ENCODE measurements at regions not wholly inside any gene's neighbourhood (a gene's known extent, or its start where the extent isn't known, plus 50 kb on each side); places are given as distances from the start of the nearest gene placed in this dataset.

- no peak for DNase-seq
These were observed 180.5 kb upstream of the PMEPA1 start for GRCh38 chr20:57890202-57890800.

- no peak for DNase-seq
These were observed 178.8 kb upstream of the PMEPA1 start for GRCh38 chr20:57888591-57888990.

GRCh38 chr20:57884956-57885355, 175.1 kb upstream of the PMEPA1 start:
- DNase-seq = no peak

GRCh38 chr20:57883761-57884160, 173.9 kb upstream of the PMEPA1 start:
- no peak for DNase-seq

- DNase-seq = no peak
These were observed 173.4 kb upstream of the PMEPA1 start for GRCh38 chr20:57883224-57883623.

GRCh38 chr20:57882451-57883161, 172.8 kb upstream of the PMEPA1 start:
- DNase-seq = no peak

GRCh38 chr20:57881466-57882385, 171.9 kb upstream of the PMEPA1 start:
- no peak for DNase-seq

GRCh38 chr20:57880571-57880892, 170.7 kb upstream of the PMEPA1 start:
- DNase-seq = no peak

- no peak for DNase-seq
These were observed 170.2 kb upstream of the PMEPA1 start for GRCh38 chr20:57879779-57880570.

- DNase-seq = no peak
These were observed 169.6 kb upstream of the PMEPA1 start for GRCh38 chr20:57879437-57879778.

GRCh38 chr20:57878786-57879424, 169.1 kb upstream of the PMEPA1 start:
- no peak for DNase-seq

- DNase-seq = no peak
These were observed 168.2 kb upstream of the PMEPA1 start for GRCh38 chr20:57877995-57878394.

- DNase-seq = no peak
These were observed 167.5 kb upstream of the PMEPA1 start for GRCh38 chr20:57877131-57877824.

GRCh38 chr20:57876163-57876562, 166.3 kb upstream of the PMEPA1 start:
- no peak for DNase-seq

- no peak for DNase-seq
These were observed 164.3 kb upstream of the PMEPA1 start for GRCh38 chr20:57874141-57874540.

- no peak for DNase-seq
These were observed 163.1 kb upstream of the PMEPA1 start for GRCh38 chr20:57872816-57873409.

GRCh38 chr20:57871237-57871632, 161.4 kb upstream of the PMEPA1 start:
- DNase-seq = no peak

- no peak for DNase-seq
These were observed 160.9 kb upstream of the PMEPA1 start for GRCh38 chr20:57870597-57871236.

GRCh38 chr20:57869951-57870315, 160.1 kb upstream of the PMEPA1 start:
- DNase-seq = no peak

- DNase-seq = no peak
These were observed 159.6 kb upstream of the PMEPA1 start for GRCh38 chr20:57869291-57869950.

GRCh38 chr20:57868310-57868709, 158.5 kb upstream of the PMEPA1 start:
- DNase-seq = no peak
